Activated CD4-positive, CD25-positive, alpha-beta regulatory T cell treated with anti-CD3 and anti-CD28 coated beads, Interleukin-2, amount 50 U/mL, for 72 hours (primary cell): ENCODE measurements at regions not wholly inside any gene's neighbourhood (a gene's known extent, or its start where the extent isn't known, plus 50 kb on each side); places are given as distances from the start of the nearest gene placed in this dataset.

Experiments used
- DNase-seq: peaks from one replicate; pipeline ENCODE4 v3.0.0; 2021

DNA sequence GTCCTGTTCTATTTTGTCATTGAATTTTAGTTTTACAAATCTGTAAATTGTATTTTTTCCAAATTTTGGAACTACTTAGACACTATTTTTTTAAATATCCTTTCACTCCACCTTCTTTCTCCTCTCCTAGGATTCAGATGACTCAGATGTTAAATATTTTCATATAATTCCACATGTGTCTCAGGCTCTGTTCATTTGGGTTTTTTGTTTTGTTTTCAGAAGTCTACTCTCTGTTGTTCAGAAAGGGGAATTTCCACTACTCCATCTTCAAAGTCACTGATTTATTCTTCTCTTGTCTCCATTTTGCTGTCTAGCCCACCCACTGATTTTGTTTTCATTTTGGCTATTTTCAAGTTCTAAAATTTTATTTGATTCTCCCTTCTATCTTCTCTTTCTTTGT, 264.0 kb upstream of the SLIT2 start:
- no peak for DNase-seq

DNA sequence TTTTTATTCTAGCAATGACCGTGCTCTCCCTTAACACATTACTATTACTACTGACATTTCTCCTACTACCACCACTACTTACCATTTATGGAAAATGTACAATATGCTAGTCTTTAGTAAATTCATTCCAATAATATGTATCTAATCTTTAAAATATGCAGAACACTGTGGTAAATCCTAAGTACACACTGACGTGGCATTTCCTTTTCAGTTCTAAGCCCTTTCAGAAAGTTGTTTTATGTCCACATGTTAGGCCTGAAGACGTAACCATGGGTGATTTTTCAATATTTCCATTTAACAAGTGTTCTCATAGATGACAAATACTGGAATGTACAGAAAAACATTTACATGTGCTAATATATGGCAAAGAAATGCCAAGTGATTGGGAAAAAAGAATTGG, 268.6 kb upstream of the SLIT2 start:
- DNase-seq: no peak

DNA sequence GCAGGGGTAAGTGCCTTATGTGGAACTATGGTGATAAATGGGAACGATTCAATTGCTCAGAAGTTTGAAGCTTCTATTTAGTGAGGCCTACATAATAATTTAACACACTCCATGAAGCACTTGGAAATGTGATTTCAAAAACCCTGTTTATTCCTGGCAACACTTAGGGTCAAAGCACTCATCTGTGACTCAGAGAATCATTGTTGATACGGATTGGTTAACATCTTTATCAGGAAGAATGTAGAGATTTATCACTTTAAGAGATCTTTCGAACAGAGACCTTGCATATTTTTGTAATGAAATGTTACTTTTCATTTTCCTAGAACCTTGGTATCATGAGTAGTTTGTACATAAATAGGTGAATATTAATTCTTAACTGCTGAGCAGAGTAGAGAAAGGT, 269.1 kb upstream of the SLIT2 start:
- no peak for DNase-seq

DNA sequence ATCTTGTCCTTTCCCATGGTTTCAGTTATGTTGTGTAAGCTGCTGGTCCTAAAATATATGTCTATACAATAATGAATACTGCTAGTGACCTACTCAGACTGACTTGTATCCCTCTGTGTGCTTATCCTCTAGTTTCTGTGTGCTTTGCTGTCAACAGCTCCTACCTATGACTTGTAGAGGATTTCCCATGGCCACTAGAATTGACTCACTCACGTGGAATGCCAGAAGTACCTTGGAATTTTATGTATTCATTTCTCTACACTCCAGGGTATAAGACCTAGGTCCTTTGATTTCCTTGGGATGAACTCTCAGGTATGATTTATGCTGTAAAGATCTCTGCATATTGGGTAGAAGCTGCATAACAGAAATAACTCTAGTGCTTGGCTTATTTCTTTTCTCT, 279.9 kb upstream of the SLIT2 start:
- no peak for DNase-seq

DNA sequence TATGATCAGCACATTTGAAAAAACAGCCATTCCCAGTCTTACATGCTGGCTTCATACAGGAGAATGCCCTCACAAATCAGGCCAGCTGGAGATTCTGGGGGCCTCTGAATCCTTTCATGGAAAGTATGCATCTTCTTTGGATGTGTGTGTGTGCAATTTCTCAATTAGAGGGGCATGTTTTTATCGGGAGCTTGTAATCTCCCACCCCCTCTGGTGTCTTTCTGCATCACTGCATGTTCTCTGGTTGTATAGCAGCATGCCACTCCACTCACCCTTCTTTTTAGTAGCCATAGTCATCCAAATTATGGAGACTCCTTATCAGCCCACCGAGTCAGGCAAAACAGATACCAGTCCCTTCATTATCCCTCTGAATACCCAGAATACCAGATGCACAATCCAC, 282.2 kb upstream of the SLIT2 start:
- no peak for DNase-seq

DNA sequence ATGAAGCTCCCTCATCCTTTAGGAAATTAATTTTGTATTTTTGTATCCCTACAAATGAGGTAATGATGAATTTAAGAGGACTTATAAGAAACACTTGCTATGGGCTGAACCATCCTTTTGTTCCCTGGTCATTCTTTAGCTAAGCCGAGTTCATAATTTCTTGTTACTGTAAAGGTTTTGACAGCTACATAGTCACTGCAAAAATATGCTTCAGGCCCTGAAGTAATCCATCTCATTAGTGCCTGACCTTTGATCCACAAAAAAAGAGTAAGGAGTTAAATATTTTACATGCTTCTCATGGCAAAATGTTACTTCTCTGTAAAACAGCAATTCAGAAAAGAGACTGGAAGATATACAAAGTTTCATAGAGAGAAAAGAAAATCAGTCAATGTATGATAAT, 290.6 kb upstream of the SLIT2 start:
- no peak for DNase-seq

DNA sequence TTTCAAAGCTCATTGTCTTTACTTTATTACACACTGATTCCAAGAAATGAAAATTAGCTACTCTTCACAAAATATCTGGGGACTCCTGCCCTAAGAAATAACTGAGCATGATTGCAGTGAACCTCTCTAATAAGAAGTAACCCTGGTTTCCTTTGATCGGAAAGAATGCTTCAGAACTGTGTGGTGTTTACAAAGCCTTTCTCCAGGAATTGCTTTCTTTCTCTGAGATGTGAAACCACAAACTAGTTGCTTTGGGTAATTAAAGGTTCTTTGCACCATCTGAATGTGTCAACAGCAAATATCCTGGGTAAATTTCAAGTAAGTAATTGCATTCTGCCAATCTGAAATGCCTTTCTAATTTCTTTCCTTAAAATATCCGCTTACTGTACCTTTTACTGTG, 292.9 kb upstream of the SLIT2 start:
- no peak for DNase-seq

DNA sequence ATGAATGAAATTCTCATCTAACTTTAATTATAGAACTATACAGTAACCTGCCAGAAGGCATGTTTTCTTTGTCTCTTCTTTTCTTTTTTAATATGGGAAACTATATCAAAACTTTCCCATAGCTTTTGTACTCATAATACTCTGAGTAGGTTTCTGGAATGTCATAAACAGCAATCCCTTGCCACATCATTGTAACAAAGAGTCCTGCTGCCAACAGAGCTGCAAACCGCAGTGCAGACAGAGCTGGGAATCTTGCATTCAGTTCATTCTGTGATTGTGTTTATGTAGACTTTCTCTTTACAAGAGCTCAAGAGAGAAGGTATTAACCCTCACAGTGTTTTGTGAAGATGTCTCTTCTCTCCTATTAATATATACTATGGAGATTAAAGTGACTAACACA, 304.4 kb upstream of the SLIT2 start:
- DNase-seq: no peak

DNA sequence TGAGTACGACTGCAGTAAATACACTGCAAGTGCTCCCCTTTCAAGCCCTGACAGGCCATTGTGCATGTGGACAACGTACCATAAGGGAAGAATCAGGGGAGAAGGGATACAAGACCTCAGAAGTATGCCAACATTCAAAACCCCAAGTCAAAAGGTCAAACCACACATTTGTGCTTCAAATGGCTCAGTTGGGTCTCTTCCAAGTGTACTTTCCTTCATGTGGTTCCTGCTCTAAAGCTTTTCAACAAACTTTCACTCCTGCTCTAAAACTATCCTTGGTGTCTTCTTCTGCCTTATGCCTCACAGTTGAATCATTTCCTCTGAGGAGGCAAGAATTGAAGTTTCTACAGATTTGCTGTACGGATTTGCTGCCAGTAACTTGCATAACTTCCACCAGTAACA, 305.7 kb upstream of the SLIT2 start:
- DNase-seq: no peak

DNA sequence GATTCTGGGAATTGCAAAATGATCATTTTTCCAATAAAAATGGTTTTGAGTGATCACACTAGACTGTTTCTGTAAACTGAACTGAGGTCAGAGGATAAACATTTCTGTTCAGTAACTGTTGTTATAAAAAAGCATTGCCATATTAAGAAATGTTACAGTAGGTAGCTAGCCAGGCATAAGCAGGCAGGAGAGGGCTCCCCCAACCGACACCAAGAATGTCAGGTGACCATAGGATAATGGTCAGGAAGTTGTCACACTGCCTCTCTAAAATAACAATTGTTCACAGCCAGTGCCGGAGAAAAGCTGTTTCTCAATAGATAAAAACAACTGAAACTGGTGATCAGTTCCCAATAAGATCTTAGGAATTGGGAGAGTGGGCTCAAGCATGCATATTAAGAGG, 306.2 kb upstream of the SLIT2 start:
- no peak for DNase-seq

DNA sequence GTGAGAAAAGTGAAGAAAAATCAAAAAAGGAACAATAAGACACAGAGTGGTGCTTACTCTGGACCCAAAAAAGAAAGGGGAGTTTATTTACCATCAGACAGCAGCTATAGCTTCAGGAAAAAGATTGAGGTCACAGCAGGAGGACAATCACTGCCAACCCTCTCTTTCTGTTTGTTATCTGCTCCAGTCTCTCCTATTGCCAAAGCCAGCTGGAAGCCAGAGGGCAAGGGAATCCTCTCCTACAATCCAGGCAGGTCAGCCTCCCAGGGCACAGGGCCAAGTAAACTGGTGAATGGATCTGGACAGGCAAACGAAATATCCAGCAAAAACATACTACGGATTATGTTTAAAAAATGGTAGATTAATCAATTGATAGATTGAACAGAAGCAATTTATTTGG, 306.9 kb upstream of the SLIT2 start:
- DNase-seq: no peak

DNA sequence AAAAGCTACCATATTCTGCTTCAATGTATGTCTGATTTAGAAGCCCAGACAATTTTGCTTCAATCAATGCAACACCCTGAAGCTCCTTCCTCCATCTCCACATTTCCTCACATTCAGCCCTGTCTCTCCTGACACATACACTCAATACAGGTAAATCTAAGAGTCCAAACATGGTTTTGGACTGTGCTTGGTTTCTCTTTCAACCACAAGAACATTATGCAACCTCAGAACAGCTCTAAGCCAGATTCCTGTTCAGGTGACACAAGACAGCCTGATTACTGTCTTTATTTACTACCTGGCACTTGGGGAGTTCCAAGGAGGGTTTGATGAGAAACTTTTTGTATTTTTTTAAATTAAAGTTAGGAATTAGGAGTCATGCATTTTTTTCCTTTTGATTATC, 307.5 kb upstream of the SLIT2 start:
- no peak for DNase-seq

DNA sequence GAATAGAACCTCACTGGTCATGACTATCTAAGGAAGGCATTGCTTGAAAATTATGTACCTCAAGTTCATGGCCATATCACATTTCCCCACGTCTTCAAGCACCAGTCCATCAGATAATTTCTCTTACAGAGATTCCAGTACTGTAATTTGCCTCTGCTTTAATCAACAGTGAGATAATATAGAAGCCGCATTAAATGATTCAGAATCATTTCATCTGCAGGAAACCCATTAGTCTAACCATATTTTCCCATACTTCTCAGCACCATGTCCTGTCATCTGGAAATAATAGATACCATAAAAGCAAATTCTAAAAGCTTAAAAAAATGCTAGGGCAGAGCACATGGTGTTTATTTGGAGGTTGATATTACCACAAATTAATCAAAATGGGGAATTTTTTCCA, 310.3 kb upstream of the SLIT2 start:
- no peak for DNase-seq

DNA sequence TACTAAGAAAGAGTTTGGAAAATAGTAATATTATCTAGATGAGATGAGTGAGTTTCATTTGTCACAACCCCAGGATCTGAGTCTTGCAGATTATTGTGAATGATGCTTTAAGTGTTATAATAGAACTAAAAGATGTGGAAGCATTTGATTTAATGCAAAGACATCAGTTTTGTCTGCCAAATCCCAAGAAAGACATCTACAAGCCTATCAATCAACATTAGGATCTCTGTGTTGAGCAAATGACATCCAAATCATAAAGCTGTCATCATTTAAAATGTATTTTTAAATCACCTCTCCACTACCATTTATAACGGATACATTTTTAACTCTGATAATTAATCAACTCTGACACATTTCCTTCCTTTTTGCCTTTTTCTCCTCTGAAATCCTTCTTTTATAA, 310.8 kb upstream of the SLIT2 start:
- no peak for DNase-seq

DNA sequence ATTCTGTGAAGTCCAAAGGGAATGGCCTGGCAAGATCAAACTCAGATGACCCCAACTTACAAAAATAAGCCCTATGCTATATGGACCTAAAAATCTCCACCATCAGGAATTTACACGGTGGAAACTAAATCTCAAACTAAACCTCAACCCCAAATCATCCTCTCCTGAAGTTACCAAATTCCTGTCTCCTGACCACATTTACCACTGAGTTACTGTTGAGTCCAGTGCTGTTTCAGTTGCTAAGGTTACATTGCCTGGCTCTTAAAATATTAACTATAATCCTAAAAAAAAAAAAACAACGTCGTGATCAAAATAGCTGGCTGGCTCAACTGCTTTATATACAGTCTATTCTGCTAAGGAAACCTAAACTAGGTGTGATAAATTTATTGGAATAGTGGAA, 315.2 kb upstream of the SLIT2 start:
- no peak for DNase-seq

DNA sequence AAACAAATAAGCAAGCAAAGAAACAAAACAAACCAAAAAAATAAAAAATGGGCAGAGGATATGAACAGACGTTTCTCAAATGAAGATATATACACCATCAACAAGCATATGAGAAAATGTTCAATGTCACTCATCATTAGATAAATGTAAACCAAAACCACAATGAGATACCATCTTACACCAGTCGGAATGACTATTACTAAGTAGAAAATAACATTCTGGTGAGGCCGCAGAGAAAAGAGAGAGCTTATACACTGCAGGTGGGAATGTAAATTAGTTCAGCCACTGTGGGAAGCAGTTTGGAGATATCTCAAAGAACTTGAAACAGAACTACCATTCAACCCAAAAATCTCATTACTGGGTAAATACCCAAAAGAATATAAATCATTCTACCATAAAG, 321.0 kb upstream of the SLIT2 start:
- DNase-seq: no peak

DNA sequence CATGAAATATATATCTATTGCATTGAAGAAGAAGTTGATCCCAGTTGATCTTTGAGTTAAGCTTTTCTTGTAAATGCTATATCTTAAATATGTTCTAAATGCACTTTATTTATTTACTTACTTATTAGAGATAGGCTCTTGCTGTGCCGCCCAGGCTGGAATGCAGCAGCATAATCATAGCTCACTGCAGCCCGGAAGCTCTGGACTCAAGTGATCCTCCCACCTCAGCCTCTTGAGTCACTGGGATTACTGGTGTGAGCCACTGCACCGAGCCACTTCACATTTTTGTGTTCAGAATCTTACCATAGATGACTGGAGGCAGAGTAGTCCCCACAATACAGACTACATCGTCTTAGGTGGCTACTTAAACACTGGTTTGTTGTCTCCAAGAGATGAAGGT, 324.3 kb upstream of the SLIT2 start:
- no peak for DNase-seq

DNA sequence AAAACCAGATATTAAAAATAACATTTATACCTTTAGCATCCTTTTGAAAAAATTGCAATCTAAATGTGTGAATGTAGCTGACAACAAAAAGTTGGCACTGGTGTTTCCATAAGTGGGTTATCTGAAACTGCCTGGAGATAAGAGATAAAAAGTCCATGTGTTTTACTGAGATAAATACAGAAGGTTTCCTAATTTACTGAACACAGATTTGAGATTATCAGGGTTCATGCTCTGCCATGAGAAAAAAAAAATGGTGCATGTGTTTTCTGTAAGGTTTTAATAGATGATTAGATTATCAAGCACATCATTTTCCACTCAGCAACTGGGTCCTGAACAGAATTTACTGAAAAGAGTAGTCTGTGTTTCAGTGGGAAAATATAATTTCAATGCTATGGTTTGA, 326.2 kb upstream of the SLIT2 start:
- no peak for DNase-seq

DNA sequence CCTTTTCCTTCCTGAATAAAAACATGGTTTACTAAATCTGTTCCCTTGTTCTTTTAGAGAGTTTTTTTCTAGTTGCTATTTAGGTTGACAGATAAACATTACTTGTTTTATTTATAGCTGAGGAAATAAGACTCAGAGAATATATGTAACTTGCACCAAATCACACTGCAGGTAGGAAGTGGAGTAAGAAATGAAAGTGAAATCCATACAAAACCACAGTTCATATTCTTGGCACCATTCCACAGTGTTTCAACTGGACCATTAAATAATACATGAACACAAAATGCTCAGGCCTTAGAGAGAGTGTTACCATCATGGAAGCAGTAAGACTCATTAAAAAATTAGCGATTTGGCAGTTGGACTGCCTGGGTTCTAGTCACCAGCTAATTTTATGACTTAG, 326.9 kb upstream of the SLIT2 start:
- DNase-seq: no peak

DNA sequence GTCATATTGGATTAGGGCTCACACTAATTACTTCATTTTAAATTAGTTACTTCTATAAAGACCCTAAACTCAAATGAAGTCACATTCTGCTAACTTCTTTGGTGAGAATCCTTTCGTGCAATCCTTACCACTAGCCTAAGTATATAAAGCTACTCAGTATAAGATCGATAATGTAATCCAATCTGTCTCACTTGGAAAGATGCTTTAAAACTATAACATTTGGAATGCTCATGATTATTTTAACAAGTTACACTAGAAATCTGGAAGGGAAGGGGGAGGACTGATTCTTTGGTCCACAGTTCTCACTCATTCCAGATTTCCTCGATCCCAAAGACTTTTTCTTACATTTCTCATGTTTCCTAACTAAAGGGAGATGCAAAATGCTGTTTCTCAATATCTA, 336.4 kb upstream of the SLIT2 start:
- no peak for DNase-seq

DNA sequence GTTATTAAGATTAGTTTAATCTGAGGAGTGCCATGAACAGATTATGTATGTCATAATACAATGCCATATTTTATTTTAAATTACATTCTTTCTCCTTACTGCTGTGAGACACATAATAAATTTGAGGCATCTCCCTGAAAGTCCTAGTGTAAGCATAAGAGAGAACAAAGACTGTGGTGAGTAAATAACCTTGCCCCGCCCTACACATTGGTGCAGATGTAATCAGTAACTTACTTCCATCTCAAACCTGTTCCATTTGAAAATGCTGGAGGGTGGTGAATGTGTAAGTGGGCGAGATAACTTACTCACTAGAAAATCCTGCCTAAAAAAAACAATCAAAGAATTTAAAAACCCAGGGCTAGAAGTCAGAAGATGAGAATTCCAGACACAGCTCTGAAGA, 338.1 kb upstream of the SLIT2 start:
- no peak for DNase-seq

DNA sequence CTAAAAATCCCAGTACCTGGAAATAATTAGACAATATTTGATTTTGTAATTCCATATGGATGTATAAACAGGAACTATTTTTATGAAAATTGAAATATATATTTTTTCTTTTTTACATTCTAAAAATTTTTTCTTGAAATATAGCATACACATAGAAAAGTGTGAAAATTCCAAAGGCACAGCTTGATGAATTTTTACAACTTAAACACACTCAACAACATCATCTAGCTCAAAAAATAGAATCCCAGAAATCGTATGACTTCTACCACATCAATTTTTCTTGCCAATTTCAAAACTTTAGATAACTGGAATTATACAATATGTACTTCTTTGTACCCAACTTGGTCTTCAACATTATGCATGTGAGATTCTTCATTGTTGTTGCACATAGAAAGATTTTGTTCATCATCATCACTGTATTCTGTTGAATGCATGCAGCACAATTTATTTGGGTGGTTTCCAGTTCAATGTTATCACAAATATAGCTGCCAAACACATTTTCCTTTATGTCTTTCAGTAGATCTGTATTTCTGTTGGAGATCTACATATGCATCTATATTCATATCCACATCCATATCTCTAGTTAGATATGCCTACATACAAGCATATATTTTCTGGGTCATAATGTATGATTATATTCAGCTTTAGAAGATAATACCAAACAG, 340.7 kb upstream of the SLIT2 start:
- DNase-seq: no peak

DNA sequence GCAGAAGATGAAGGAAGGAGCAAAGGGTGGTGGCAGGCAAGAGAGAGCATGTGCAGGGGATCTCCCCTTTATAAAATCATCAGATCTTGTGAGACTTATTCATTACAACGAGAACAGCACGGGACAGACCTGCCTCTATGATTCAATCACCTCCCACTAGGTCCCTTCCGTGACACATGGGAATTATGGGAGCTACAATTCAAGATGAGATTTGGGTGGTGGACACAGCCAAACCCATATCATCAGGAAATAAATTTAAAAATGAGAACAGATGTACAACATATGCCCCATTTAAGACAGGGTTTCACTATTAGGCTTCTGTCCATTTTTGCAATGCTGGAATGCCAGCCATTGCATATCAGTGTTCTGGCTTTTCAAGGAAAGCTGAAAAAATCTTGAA, 346.7 kb upstream of the SLIT2 start:
- DNase-seq: no peak

DNA sequence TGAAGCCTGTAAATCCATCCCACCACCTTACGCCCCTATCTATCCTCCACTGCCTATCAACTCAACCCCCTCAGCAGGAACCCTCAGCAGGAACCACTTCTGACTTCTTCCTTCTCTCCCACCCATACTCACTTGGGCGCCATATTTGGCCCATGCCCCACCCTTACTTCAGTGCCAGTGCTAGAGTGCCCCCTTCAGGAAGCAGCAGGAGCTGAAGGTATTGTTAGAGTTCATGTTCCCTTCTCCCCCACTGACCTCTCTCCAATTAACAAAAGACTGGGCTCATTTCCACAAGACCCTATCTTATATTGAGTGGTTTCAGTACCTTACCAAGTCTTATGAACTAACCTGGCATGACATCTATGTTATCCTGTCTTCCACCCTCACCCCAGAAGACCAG, 363.1 kb upstream of the SLIT2 start:
- no peak for DNase-seq

DNA sequence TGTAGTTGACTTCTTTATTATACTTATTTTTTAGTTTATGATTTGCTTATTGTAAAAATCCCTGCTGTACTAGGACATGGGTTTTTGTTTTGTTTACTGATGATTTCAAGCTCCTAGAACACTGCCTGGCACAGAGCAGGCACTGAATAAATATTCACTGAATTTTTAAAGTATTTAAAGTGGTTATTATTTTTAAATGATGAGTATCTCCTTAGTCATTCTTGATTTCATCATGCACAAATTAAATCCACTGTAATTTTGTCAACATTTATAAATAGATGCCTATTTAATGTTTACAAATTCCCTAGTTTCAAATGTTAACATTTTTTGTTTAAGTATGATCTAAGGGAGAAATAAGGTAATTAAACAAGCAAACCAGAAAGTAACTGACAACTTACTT, 367.9 kb upstream of the SLIT2 start:
- no peak for DNase-seq

DNA sequence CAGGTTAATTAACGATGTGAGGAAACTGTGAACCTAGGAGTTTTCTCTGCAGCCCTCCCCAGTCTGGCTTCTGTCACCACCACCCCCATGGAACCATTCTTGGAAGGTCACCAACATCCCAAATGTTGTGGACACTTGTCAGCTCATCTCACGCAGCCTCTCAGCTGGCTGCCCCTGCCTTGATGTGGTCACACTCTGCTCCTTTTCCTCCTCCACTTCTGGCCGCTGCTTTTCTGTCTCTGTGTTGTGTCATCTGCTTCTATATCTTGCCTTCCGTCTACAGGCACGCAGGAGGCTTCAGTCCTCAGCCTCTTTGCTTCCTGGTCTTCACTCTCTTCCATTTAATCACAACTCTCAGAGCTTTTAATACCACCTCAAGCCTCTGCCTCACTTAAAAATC, 371.5 kb upstream of the SLIT2 start:
- DNase-seq: no peak
